BJ (cell line): ENCODE measurements at regions not wholly inside any gene's neighbourhood (a gene's known extent, or its start where the extent isn't known, plus 50 kb on each side); places are given as distances from the start of the nearest gene placed in this dataset.

Experiments
- CTCF ChIA-PET: fragments of 350-600 bp; formaldehyde crosslinking; extraction: SDS; loops from one replicate; lab custom pipeline; 2021; ENCODE audit warnings: antibody characterized with exemption, inconsistent platforms; lab: Yijun Ruan, JAX
- POLR2A ChIA-PET: fragments of 300-600 bp; sonication (Branson Sonifier 250); formaldehyde crosslinking; extraction: SDS; loops from one replicate; lab custom pipeline; 2021; ENCODE audit warnings: antibody characterized with exemption; lab: Charles Lee
- DNase-seq: peaks from one replicate; pipeline ENCODE4 v3.0.0-alpha.2; 2011; ENCODE audit warnings: low read depth
- H3K27me3 ChIP-seq: 2 replicates; pipeline ENCODE4 v1.6.0; 2011; ENCODE audit warnings: low read length; ENCODE audit not compliant: control insufficient read depth, insufficient read depth
- H3K36me3 ChIP-seq: 2 replicates; pipeline ENCODE4 v1.5.1; 2011; ENCODE audit warnings: low read length; ENCODE audit not compliant: control insufficient read depth, insufficient read depth
- H3K4me3 ChIP-seq: 2 replicates; pipeline ENCODE4 v1.5.1; 2011; ENCODE audit warnings: low read depth, mild to moderate bottlenecking, control low read depth, low read length
- TF ChIP-seq, protein P1 (sequence below): IDR thresholded peaks from 2 replicates; pipeline ENCODE4 v1.5.1; 2011; ENCODE audit warnings: low read depth, mild to moderate bottlenecking, control low read depth, inconsistent platforms, low read length, moderate library complexity; ENCODE audit not compliant: insufficient read depth

DNA sequence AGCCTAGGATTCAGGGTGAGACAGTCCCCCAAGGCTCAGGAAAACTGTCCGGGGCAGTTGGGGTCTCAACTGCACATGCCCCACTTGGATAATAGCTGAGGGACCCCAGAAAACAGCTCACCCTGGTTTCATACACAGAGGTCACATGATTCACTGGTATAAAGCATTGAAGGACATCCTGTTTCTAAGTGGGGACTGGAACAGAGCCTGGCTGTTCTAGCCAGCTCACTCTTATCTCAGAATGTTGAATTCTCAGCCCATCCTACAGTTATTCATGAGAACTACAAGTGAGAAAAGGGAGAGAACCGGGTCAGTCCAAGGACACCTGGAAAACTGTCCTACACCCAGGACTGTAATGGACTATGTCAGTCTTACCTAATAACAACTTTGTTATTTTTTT is 170.9 kb downstream of the FGF1 start:
- H3K36me3 ChIP-seq = no peaks in the 10 kb centered on the region
- H3K27me3 ChIP-seq = no peaks in the 10 kb centered on the region
- ChIA-PET CTCF (no interaction called here), POLR2A (no interaction called here)
- TF ChIP-seq, protein P1, sequence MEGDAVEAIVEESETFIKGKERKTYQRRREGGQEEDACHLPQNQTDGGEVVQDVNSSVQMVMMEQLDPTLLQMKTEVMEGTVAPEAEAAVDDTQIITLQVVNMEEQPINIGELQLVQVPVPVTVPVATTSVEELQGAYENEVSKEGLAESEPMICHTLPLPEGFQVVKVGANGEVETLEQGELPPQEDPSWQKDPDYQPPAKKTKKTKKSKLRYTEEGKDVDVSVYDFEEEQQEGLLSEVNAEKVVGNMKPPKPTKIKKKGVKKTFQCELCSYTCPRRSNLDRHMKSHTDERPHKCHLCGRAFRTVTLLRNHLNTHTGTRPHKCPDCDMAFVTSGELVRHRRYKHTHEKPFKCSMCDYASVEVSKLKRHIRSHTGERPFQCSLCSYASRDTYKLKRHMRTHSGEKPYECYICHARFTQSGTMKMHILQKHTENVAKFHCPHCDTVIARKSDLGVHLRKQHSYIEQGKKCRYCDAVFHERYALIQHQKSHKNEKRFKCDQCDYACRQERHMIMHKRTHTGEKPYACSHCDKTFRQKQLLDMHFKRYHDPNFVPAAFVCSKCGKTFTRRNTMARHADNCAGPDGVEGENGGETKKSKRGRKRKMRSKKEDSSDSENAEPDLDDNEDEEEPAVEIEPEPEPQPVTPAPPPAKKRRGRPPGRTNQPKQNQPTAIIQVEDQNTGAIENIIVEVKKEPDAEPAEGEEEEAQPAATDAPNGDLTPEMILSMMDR = no peak
- no peak overlapping the region for H3K4me3 ChIP-seq
- DNase-seq = no peak

DNA sequence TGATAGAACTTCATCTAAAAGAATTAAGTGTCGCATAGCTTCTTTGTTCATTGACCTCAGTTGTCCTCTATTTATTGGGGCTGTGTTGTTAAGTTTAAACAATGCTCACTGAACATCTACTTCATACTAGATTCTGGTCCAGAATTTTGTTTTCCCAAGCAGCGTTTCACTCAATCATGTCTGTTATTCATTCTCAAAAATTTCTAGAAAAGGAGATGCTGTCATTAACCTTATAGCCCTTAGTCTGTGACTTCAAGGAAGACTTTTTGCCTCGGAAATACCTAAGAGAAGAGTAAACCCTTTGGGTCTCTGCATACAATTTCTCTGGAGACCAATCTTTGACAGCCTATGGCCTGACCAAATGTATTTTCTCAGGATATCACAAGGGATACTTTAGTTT is 171.7 kb downstream of the FGF1 start:
- CTCF ChIA-PET = no interaction called here
- POLR2A ChIA-PET = no interaction called here
- Histone ChIP-seq H3K27me3 (no peaks in the 10 kb centered on the region), H3K36me3 (no peaks in the 10 kb centered on the region), H3K4me3 (no peak overlapping the region)
- DNase-seq = no peak
- TF ChIP-seq, protein P1 = no peak

- CTCF ChIA-PET = interaction anchor here (1.0 to 1.4 kb wide), 4 partner anchors 34 to 740 kb away, joined by 3 to 4 read pairs (median 3); no protein-coding TSS in a partner anchor
- Histone ChIP-seq H3K4me3 (no peak overlapping the region), H3K36me3 (no peaks in the 10 kb centered on the region), H3K27me3 (no peaks in the 10 kb centered on the region)
- TF ChIP-seq, protein P1 = no peak
- no peak for DNase-seq
- POLR2A ChIA-PET = interaction anchor here (0.8 kb wide), 1 partner anchor 114 kb away, joined by 4 read pairs; no protein-coding TSS in a partner anchor
Measured at GRCh38 chr5:142512043-142513042, 173.5 kb downstream of the FGF1 start.

DNA sequence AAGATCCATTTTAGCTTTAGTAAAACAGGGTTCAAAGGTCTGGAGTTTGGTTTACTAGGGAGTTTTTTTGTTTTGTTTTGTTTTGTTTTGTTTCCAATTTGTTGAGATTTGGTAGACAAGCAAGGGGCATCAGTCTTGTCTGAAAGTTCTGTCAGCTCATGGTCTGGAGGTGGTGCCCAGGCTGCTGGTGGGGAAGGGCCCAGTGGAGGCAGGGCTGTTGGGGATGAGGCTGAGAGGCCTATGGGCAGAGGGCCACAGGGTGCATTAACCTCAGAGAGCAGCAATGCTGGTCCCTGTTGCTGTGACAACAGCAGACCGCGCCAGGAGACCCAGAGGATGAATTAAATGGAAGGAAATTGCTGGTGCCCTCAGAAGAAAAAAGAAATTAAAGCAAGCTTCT is 174.5 kb downstream of the FGF1 start:
- ChIA-PET POLR2A (no interaction called here), CTCF (interaction anchor here (1.2 to 1.4 kb wide), 2 partner anchors 35 to 37 kb away, joined by 3 to 4 read pairs; no protein-coding TSS in a partner anchor)
- H3K4me3 ChIP-seq = no peak overlapping the region
- H3K27me3 ChIP-seq = no peaks in the 10 kb centered on the region
- no peaks in the 10 kb centered on the region for H3K36me3 ChIP-seq
- DNase-seq = no peak
- TF ChIP-seq, protein P1 = no peak

DNA sequence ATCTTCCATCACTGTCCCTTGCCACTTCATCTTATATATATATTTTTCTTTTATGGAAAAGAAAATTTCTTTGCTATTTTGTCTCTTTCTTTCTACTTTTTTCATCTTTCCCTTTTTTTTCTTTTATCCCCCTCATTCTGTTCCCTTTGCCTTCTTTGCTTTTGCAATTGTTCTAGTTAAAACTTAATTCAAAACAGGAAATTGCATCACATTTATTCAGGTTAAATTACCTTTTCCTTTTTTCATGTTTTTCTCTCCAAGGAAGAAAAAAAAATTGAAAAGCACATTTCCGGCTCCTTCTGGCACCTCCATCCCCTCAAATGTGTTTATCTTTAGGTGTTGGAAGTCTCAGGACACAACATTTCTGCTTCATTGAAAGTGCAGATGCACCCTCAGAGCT is 176.9 kb downstream of the FGF1 start:
- POLR2A ChIA-PET = no interaction called here
- TF ChIP-seq, protein P1 = no peak
- no peaks in the 10 kb centered on the region for H3K27me3 ChIP-seq
- CTCF ChIA-PET = no interaction called here
- no peak overlapping the region for H3K4me3 ChIP-seq
- no peaks in the 10 kb centered on the region for H3K36me3 ChIP-seq
- DNase-seq = no peak
